IMR-90 (cell line): ENCODE measurements at regions not wholly inside any gene's neighbourhood (a gene's known extent, or its start where the extent isn't known, plus 50 kb on each side); places are given as distances from the start of the nearest gene placed in this dataset.
A peak's percentile ranks its signal among the peaks of the same experiment; 100 is the strongest.

ENCODE experiments used
- ATAC-seq: fragments of 200-7000 bp; cut with Tn5 transposase; 2 replicates; pipeline ENCODE4 v1.9.1; 2020; ENCODE audit warnings: low read depth, mild to moderate bottlenecking, moderate library complexity
- BruUV-seq: library from RNA; stranded (reverse); fragments of 400-500 nt; replicated peaks from 2 replicates; lab custom pipeline; 2021; lab: Mats Ljungman, UMichigan
- CTCF ChIA-PET: fragments of 300-600 bp; formaldehyde crosslinking; extraction: SDS; loops from one replicate; lab custom pipeline; 2021; ENCODE audit warnings: antibody characterized with exemption; lab: Yijun Ruan, JAX
- POLR2A ChIA-PET: fragments of 300-600 bp; sonication (Branson Sonifier 250); formaldehyde crosslinking; loops from one replicate; lab custom pipeline; 2022; ENCODE audit warnings: antibody characterized with exemption; ENCODE audit not compliant: unreplicated experiment; lab: Charles Lee
- DNase-seq: peaks from one replicate; pipeline ENCODE4 v3.0.0; 2013
- H2AFZ ChIP-seq: replicated peaks from 2 replicates; pipeline ENCODE3; 2013; ENCODE audit warnings: low read length, mild to moderate bottlenecking; ENCODE audit not compliant: poor library complexity
- H2AK5ac ChIP-seq: 2 replicates; pipeline ENCODE4 v1.6.1; 2013; ENCODE audit warnings: low read depth, low read length, inconsistent platforms
- H2AK9ac ChIP-seq: replicated peaks from 2 replicates; pipeline ENCODE3; 2013; ENCODE audit warnings: mild to moderate bottlenecking, low read depth, low read length, moderate library complexity; ENCODE audit not compliant: poor library complexity
- H2BK120ac ChIP-seq: 2 replicates; pipeline ENCODE4 v1.6.1; 2013; ENCODE audit warnings: low read depth, low read length, inconsistent platforms
- H2BK15ac ChIP-seq: 3 replicates; pipeline ENCODE4 v1.6.1; 2013; ENCODE audit warnings: low read depth, low read length, inconsistent platforms
- H2BK20ac ChIP-seq: 2 replicates; pipeline ENCODE4 v1.6.1; 2013; ENCODE audit warnings: low read depth, mild to moderate bottlenecking, inconsistent platforms, low read length, moderate library complexity
- H2BK5ac ChIP-seq: 2 replicates; pipeline ENCODE4 v1.6.1; 2013; ENCODE audit warnings: mild to moderate bottlenecking, low read depth, low read length, inconsistent platforms; ENCODE audit not compliant: poor library complexity, severe bottlenecking
- H3K14ac ChIP-seq: replicated peaks from 2 replicates; pipeline ENCODE4 v1.6.1; 2013; ENCODE audit warnings: low read depth, low read length, inconsistent platforms
- H3K18ac ChIP-seq: 2 replicates; pipeline ENCODE4 v1.6.1; 2013; ENCODE audit warnings: low read depth, low read length, control low read depth
- H3K23ac ChIP-seq: 2 replicates; pipeline ENCODE4 v1.6.1; 2013; ENCODE audit warnings: low read depth, low read length, inconsistent platforms
- H3K27ac ChIP-seq: 2 replicates; pipeline ENCODE4 v1.5.1; 2013; ENCODE audit warnings: mild to moderate bottlenecking, control low read depth, low read length; ENCODE audit not compliant: insufficient read depth
- H3K27me3 ChIP-seq: 2 replicates; pipeline ENCODE4 v1.6.1; 2013; ENCODE audit warnings: low read length; ENCODE audit not compliant: control insufficient read depth, insufficient read depth
- H3K36me3 ChIP-seq: 2 replicates; pipeline ENCODE4 v1.6.1; 2013; ENCODE audit warnings: low read length, mixed read lengths; ENCODE audit not compliant: control insufficient read depth, insufficient read depth
- H3K4ac ChIP-seq: 2 replicates; pipeline ENCODE4 v1.6.1; 2013; ENCODE audit warnings: low read depth, low read length, inconsistent platforms
- H3K4me1 ChIP-seq: 2 replicates; pipeline ENCODE4 v1.6.1; 2013; ENCODE audit warnings: low read length, mixed read lengths; ENCODE audit not compliant: control insufficient read depth, insufficient read depth
- H3K4me2 ChIP-seq: 2 replicates; pipeline ENCODE4 v1.6.1; 2013; ENCODE audit warnings: low read depth, mild to moderate bottlenecking, control low read depth, low read length, moderate library complexity
- H3K4me3 ChIP-seq: 2 replicates; pipeline ENCODE4 v1.5.1; 2013; ENCODE audit warnings: low read depth, mild to moderate bottlenecking, control low read depth, low read length, moderate library complexity; ENCODE audit not compliant: insufficient read depth
- H3K56ac ChIP-seq: 2 replicates; pipeline ENCODE4 v1.6.1; 2013; ENCODE audit warnings: low read length, inconsistent platforms; ENCODE audit not compliant: insufficient read depth; ENCODE audit errors: extremely low read depth
- H3K79me1 ChIP-seq, 2 experiments: 2 replicates each; pipeline ENCODE4 v1.6.1; 2013; ENCODE audit warnings: low read length in 2 of 2, inconsistent platforms in 1 of 2, low read depth in 1 of 2
- H3K9ac ChIP-seq: 2 replicates; pipeline ENCODE4 v1.6.1; 2013; ENCODE audit warnings: low read depth, low read length, control low read depth
- H3K9me1 ChIP-seq: 2 replicates; pipeline ENCODE4 v1.6.1; 2013; ENCODE audit warnings: low read length, inconsistent platforms; ENCODE audit not compliant: insufficient read depth
- H3K9me3 ChIP-seq: 2 replicates; pipeline ENCODE4 v1.6.1; 2013; ENCODE audit warnings: low read length; ENCODE audit not compliant: control insufficient read depth, insufficient read depth
- H4K20me1 ChIP-seq: 2 replicates; pipeline ENCODE4 v1.6.1; 2013; ENCODE audit warnings: low read length, inconsistent platforms; ENCODE audit not compliant: insufficient read depth
- H4K5ac ChIP-seq: 2 replicates; pipeline ENCODE4 v1.6.1; 2013; ENCODE audit warnings: mild to moderate bottlenecking, low read depth, low read length, control low read depth
- H4K8ac ChIP-seq, 2 experiments: 2 replicates each; pipeline ENCODE4 v1.6.1; 2013; ENCODE audit warnings: low read depth in 2 of 2, low read length in 2 of 2, control low read depth in 1 of 2, inconsistent platforms in 1 of 2
- H4K91ac ChIP-seq: 2 replicates; pipeline ENCODE4 v1.6.1; 2013; ENCODE audit warnings: low read depth, low read length, inconsistent platforms; ENCODE audit not compliant: insufficient read depth
- BHLHE40 ChIP-seq: fragments of 150-350 bp; IDR thresholded peaks from 2 replicates; pipeline ENCODE4 v1.6.1; 2016; ENCODE audit warnings: mild to moderate bottlenecking, low read depth, low read length
- CEBPB ChIP-seq: IDR thresholded peaks from 2 replicates; pipeline ENCODE4 v1.6.1; 2012; ENCODE audit warnings: low read depth, low read length, improper control_type of control experiment
- CHD1 ChIP-seq: IDR thresholded peaks from 2 replicates; pipeline ENCODE4 v1.6.1; 2012; ENCODE audit warnings: low read depth, low read length, improper control_type of control experiment
- MAFK ChIP-seq: IDR thresholded peaks from 2 replicates; pipeline ENCODE4 v1.6.1; 2012; ENCODE audit warnings: low read depth, low read length, improper control_type of control experiment
- MXI1 ChIP-seq: IDR thresholded peaks from 2 replicates; pipeline ENCODE4 v1.6.1; 2012; ENCODE audit warnings: low read depth, mild to moderate bottlenecking, low read length, moderate library complexity, borderline replicate concordance
- POLR2A ChIP-seq: IDR thresholded peaks from 2 replicates; pipeline ENCODE4 v1.6.1; 2012; ENCODE audit warnings: mild to moderate bottlenecking, low read depth, low read length
- RAD21 ChIP-seq: IDR thresholded peaks from 2 replicates; pipeline ENCODE4 v1.6.1; 2012; ENCODE audit warnings: low read length, improper control_type of control experiment
- RCOR1 ChIP-seq: IDR thresholded peaks from 2 replicates; pipeline ENCODE4 v1.6.1; 2012; ENCODE audit warnings: mild to moderate bottlenecking, low read length, improper control_type of control experiment; ENCODE audit not compliant: insufficient replicate concordance
- RFX5 ChIP-seq: IDR thresholded peaks from 2 replicates; pipeline ENCODE4 v1.8.0; 2012; ENCODE audit warnings: low read depth, mild to moderate bottlenecking, low read length, moderate library complexity
- SMC3 ChIP-seq: fragments of 150-350 bp; IDR thresholded peaks from 2 replicates; pipeline ENCODE4 v1.6.1; 2016; ENCODE audit warnings: low read depth, mild to moderate bottlenecking, antibody characterized with exemption, low read length, moderate library complexity
- dilution Hi-C: fragments of 300-500 bp; cut with HindIII; formaldehyde crosslinking; loops from one replicate; pipeline ENCODE4 v1.14.3; 2018; ENCODE audit warnings: low sequenced_read_pairs; ENCODE audit not compliant: unreplicated experiment
- in situ Hi-C: fragments of 300-500 bp; cut with MboI; formaldehyde crosslinking; loops from 3 replicates; pipeline ENCODE4 v1.14.3; 2019; ENCODE audit warnings: low sequenced_read_pairs, inconsistent platforms, mixed read lengths
- intact Hi-C: fragments of 100-400 bp; cut with micrococcal nuclease; formaldehyde crosslinking; loops from 2 replicates; pipeline ENCODE4 v1.10.0; 2022
- TF ChIP-seq, protein P1 (sequence below): fragments of 150-350 bp; IDR thresholded peaks from 2 replicates; pipeline ENCODE4 v1.6.1; 2017; ENCODE audit warnings: mild to moderate bottlenecking, antibody characterized with exemption, low read length, low read depth

DNA sequence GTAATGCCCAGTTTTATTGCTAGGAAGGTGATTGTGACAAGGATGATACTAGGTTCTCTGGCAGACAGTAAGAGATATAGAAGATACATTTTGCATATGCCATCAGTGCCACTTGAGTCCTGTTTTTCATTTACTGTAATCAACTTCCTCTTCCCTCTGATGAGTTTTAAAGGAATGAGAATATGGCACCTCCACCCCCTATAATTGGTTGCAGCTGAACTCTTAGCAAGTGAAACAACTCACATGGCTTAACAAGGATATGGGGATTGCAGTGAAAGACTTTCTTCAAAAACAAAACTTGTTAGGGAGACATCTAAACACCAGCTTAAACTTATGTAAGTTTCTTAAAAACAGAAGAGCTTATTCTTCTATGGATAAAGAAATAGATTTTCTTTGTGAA lies 90.0 kb downstream of the AREG start:
- Histone ChIP-seq H3K9me3 (no peaks in the 10 kb centered on the region), H2AK5ac (no peak overlapping the region), H2BK15ac (no peak overlapping the region; the same call in 2 of the 3 replicates), H2AK9ac (no peak overlapping the region), H4K5ac (no peak overlapping the region), H3K9ac (no peak overlapping the region), H3K79me1 (no peaks in the 10 kb centered on the region), H4K20me1 (no peaks in the 10 kb centered on the region), H3K9me1 (no peaks in the 10 kb centered on the region), H3K27me3 (no peaks in the 10 kb centered on the region), H2BK120ac (peak overlapping the region; percentile 26; the same call in 1 of the 2 replicates), H3K23ac (no peak overlapping the region), H3K14ac (0 out of 2 replicates have a peak overlapping the region, but pooled peaks have one; percentile 33), H3K27ac (no peak overlapping the region), H4K8ac (no peak overlapping the region), H2BK5ac (no peak overlapping the region), H3K4ac (no peak overlapping the region), H3K56ac (no peak overlapping the region), H4K91ac (no peak overlapping the region; the same call in 1 of the 2 replicates), H3K18ac (no peak overlapping the region; the same call in 1 of the 2 replicates), H3K36me3 (no peaks in the 10 kb centered on the region), H2BK20ac (no peak overlapping the region; the same call in 1 of the 2 replicates), H3K4me3 (no peak overlapping the region), H3K4me2 (no peak overlapping the region), H2AFZ (no peak overlapping the region), H3K4me1 (peaks cover 4% of the 10 kb centered on the region; the same call in 1 of the 2 replicates)
- in situ Hi-C loops (loop anchor here (5.0 kb wide), 2 partner anchors 137 to 158 kb away; no protein-coding TSS in a partner anchor), dilution Hi-C loops (no loop called here), intact Hi-C loops (loop anchor here (5.0 kb wide), 1 partner anchor 213 kb away; no protein-coding TSS in a partner anchor)
- TF ChIP-seq RAD21 (no peak), BHLHE40 (no peak), RCOR1 (no peak), POLR2A (no peak), SMC3 (no peak), MAFK (no peak), CHD1 (no peak), RFX5 (no peak), CEBPB (no peak), MXI1 (no peak)
- TF ChIP-seq, protein P1, sequence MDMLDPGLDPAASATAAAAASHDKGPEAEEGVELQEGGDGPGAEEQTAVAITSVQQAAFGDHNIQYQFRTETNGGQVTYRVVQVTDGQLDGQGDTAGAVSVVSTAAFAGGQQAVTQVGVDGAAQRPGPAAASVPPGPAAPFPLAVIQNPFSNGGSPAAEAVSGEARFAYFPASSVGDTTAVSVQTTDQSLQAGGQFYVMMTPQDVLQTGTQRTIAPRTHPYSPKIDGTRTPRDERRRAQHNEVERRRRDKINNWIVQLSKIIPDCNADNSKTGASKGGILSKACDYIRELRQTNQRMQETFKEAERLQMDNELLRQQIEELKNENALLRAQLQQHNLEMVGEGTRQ = no peak
- ChIA-PET CTCF (interaction anchor here (2.1 kb wide), 1 partner anchor 90 kb away, joined by 5 read pairs; the partner anchor contains the start of gene AREG), POLR2A (no interaction called here)
- no TSS peak for BruUV-seq
- DNase-seq = no peak
- ATAC-seq = no peak
